K562 (cell line): ENCODE measurements at regions not wholly inside any gene's neighbourhood (a gene's known extent, or its start where the extent isn't known, plus 50 kb on each side); places are given as distances from the start of the nearest gene placed in this dataset.
A peak's percentile ranks its signal among the peaks of the same experiment; 100 is the strongest.

Source experiments
- DPF2 ChIP-seq: fragments of 450-650 bp; IDR thresholded peaks from 2 replicates; pipeline ENCODE4 v1.6.1; 2016
- FOXK2 ChIP-seq, 2 experiments: fragments of 450-650 bp; IDR thresholded peaks in 1 of 2; conservative IDR thresholded peaks in 1 of 2; 2 replicates each; pipeline ENCODE4 v1.6.1; 2016; ENCODE audit warnings: low read depth in 2 of 2, mild to moderate bottlenecking in 1 of 2
- POLR3A ChIP-seq: IDR thresholded peaks from 2 replicates; pipeline ENCODE4 v1.6.1; 2011; ENCODE audit warnings: borderline replicate concordance, mild to moderate bottlenecking, moderate library complexity; ENCODE audit not compliant: insufficient read length, insufficient read depth; ENCODE audit errors: extremely low read depth
- TRIM24 ChIP-seq, 2 experiments: fragments of 450-650 bp; IDR thresholded peaks; 2 replicates each; pipeline ENCODE4 v1.6.1; 2016
- ZKSCAN3 ChIP-seq: fragments of 250-450 bp; sonication (Bioruptor Pico); IDR thresholded peaks from 2 replicates; pipeline ENCODE4 v1.4.0; 2020
- ZNF121 ChIP-seq: sonication (generic); formaldehyde crosslinking; conservative IDR thresholded peaks from 2 replicates; pipeline ENCODE4 v1.8.0; 2022; ENCODE audit warnings: missing genetic modification reagents
- TF ChIP-seq, protein P1 (sequence below): fragments of 450-650 bp; formaldehyde crosslinking; IDR thresholded peaks from 2 replicates; pipeline ENCODE4 v1.4.0; 2022; ENCODE audit warnings: missing genetic modification characterization
- TF ChIP-seq, protein P2 (sequence below): sonication (generic); formaldehyde crosslinking; IDR thresholded peaks from 2 replicates; pipeline ENCODE4 v1.8.1; 2023; ENCODE audit warnings: mild to moderate bottlenecking, missing genetic modification reagents, moderate library complexity
- TF ChIP-seq, protein P3 (sequence below): fragments of 250-450 bp; sonication (Bioruptor Pico); IDR thresholded peaks from 2 replicates; pipeline ENCODE4 v1.8.0; 2022; ENCODE audit warnings: inconsistent platforms
- TF ChIP-seq, protein P4 (sequence below), 3 experiments: fragments of 200-800 bp in 1 of 3; sonication (Bioruptor generic) in 1 of 3; sonication (generic) in 1 of 3; formaldehyde crosslinking in 1 of 3; IDR thresholded peaks; 2 replicates each; pipeline versions ENCODE4 v1.6.1 to v1.8.0; 2016 to 2022; ENCODE audit warnings: mild to moderate bottlenecking in 2 of 3, missing compliant biosample characterization in 2 of 3, missing genetic modification characterization in 2 of 3, missing genetic modification reagents in 1 of 3
- TF ChIP-seq, protein P5 (sequence below): fragments of 450-650 bp; conservative IDR thresholded peaks from 2 replicates; pipeline ENCODE4 v1.6.1; 2016; ENCODE audit warnings: missing genetic modification characterization, low read depth, mild to moderate bottlenecking, missing compliant biosample characterization, moderate library complexity
- TF ChIP-seq, protein P6 (sequence below): conservative IDR thresholded peaks from 2 replicates; pipeline ENCODE4 v1.6.1; 2011; ENCODE audit warnings: low read depth, mild to moderate bottlenecking, low read length; ENCODE audit not compliant: control insufficient read depth

DNA sequence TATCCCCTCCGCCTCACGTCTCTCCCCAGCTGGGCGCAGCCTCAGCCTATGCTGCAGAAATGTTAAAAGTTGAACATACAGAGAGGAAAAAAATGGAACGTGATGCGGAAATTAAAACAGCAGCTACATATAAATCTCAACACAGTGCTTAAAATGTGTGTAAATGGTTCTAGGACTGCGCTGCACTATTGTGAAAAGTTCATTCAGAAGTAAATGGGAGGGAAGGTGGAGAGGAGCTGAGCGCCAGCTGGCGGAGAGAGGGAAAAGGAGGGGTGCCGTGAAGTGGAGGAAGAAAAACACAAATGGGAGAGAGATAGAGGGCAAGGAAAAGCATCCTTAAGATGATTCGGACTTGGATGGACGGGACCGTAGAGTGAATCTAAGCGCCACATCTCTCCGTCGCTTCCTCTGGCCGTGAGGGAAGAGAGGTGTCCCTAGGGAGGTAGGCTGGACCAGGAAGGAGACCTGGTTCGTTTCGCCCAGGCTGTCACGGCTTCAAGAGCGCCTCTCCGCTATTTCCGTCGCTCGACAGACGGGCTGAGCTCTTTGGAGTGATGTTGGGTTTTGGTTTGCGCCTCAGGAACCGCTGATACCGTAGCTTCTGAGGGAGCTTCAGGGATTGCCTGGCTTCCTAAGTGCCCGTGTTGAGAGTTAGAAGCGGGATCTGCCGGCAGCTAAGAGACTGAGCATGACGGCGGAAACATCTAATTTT is 113.7 kb downstream of the TRIM27 start (continued):
- TF ChIP-seq, protein P1, sequence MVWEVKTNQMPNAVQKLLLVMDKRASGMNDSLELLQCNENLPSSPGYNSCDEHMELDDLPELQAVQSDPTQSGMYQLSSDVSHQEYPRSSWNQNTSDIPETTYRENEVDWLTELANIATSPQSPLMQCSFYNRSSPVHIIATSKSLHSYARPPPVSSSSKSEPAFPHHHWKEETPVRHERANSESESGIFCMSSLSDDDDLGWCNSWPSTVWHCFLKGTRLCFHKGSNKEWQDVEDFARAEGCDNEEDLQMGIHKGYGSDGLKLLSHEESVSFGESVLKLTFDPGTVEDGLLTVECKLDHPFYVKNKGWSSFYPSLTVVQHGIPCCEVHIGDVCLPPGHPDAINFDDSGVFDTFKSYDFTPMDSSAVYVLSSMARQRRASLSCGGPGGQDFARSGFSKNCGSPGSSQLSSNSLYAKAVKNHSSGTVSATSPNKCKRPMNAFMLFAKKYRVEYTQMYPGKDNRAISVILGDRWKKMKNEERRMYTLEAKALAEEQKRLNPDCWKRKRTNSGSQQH = 0 out of 2 replicates have a peak, but pooled peaks have one; percentile 15
- TF ChIP-seq ZNF121 (CRISPR knock-in tag) = no peak
- TF ChIP-seq, protein P2, sequence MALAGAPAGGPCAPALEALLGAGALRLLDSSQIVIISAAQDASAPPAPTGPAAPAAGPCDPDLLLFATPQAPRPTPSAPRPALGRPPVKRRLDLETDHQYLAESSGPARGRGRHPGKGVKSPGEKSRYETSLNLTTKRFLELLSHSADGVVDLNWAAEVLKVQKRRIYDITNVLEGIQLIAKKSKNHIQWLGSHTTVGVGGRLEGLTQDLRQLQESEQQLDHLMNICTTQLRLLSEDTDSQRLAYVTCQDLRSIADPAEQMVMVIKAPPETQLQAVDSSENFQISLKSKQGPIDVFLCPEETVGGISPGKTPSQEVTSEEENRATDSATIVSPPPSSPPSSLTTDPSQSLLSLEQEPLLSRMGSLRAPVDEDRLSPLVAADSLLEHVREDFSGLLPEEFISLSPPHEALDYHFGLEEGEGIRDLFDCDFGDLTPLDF (CRISPR knock-in tag) = no peak
- TF ChIP-seq, protein P3, sequence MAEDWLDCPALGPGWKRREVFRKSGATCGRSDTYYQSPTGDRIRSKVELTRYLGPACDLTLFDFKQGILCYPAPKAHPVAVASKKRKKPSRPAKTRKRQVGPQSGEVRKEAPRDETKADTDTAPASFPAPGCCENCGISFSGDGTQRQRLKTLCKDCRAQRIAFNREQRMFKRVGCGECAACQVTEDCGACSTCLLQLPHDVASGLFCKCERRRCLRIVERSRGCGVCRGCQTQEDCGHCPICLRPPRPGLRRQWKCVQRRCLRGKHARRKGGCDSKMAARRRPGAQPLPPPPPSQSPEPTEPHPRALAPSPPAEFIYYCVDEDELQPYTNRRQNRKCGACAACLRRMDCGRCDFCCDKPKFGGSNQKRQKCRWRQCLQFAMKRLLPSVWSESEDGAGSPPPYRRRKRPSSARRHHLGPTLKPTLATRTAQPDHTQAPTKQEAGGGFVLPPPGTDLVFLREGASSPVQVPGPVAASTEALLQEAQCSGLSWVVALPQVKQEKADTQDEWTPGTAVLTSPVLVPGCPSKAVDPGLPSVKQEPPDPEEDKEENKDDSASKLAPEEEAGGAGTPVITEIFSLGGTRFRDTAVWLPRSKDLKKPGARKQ (CRISPR knock-in tag) = no peak
- peak; percentile 35; the same call in 1 of the 2 replicates for TF ChIP-seq DPF2
- TF ChIP-seq POLR3A = no peak
- TF ChIP-seq, protein P4, sequence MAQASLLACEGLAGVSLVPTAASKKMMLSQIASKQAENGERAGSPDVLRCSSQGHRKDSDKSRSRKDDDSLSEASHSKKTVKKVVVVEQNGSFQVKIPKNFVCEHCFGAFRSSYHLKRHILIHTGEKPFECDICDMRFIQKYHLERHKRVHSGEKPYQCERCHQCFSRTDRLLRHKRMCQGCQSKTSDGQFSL (CRISPR knock-in tag; IDR thresholded peaks at IDR 0.05) = no peak
- TF ChIP-seq, protein P4 (tag; IDR thresholded peaks at IDR 0.05) = no peak
- no peak for TF ChIP-seq TRIM24 (IDR thresholded peaks at IDR 0.05)
- TF ChIP-seq FOXK2 (conservative IDR thresholded peaks at IDR 0.05 in 1 of 2, IDR thresholded peaks at IDR 0.05 in 1 of 2; ENCODE audit: low read depth in 2 of 2) = 0 out of 4 replicates have a peak, but pooled peaks of 1 of the 2 experiments have one; percentile 37
- TF ChIP-seq, protein P5, sequence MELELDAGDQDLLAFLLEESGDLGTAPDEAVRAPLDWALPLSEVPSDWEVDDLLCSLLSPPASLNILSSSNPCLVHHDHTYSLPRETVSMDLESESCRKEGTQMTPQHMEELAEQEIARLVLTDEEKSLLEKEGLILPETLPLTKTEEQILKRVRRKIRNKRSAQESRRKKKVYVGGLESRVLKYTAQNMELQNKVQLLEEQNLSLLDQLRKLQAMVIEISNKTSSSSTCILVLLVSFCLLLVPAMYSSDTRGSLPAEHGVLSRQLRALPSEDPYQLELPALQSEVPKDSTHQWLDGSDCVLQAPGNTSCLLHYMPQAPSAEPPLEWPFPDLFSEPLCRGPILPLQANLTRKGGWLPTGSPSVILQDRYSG (tag) = no peak
- no peak for TF ChIP-seq ZKSCAN3 (CRISPR knock-in tag)
- TF ChIP-seq, protein P6, sequence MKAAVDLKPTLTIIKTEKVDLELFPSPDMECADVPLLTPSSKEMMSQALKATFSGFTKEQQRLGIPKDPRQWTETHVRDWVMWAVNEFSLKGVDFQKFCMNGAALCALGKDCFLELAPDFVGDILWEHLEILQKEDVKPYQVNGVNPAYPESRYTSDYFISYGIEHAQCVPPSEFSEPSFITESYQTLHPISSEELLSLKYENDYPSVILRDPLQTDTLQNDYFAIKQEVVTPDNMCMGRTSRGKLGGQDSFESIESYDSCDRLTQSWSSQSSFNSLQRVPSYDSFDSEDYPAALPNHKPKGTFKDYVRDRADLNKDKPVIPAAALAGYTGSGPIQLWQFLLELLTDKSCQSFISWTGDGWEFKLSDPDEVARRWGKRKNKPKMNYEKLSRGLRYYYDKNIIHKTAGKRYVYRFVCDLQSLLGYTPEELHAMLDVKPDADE = no peak
